GM10248 (cell line): ENCODE measurements at regions not wholly inside any gene's neighbourhood (a gene's known extent, or its start where the extent isn't known, plus 50 kb on each side); places are given as distances from the start of the nearest gene placed in this dataset.

Experiments used
- CTCF ChIA-PET: fragments of 300-600 bp; sonication (Branson Sonifier 250); formaldehyde crosslinking; extraction: SDS; loops from one replicate; lab custom pipeline; 2021; ENCODE audit warnings: antibody characterized with exemption; lab: Yijun Ruan, JAX
- POLR2A ChIA-PET: fragments of 350-650 bp; sonication (Branson Sonifier 250); formaldehyde crosslinking; extraction: SDS; loops from one replicate; lab custom pipeline; 2020; ENCODE audit warnings: antibody characterized with exemption; lab: Yijun Ruan, JAX
- DNase-seq: peaks from one replicate; pipeline ENCODE4 v3.0.0; 2012; ENCODE audit errors: extremely low spot score
- CTCF ChIP-seq: IDR thresholded peaks from 2 replicates; pipeline ENCODE4 v1.5.1; 2012; ENCODE audit warnings: mild to moderate bottlenecking, low read depth; ENCODE audit errors: extremely low read depth, missing control alignments, control extremely low read depth

GRCh38 chr4:55291227-55291640 lies 54.8 kb upstream of the SRD5A3 start:
- POLR2A ChIA-PET, result interaction anchor here (0.7 kb wide), 1 partner anchor 850 kb away, joined by 6 read pairs; no protein-coding TSS in a partner anchor
- CTCF ChIA-PET, result interaction anchor here (1.5 kb wide), 1 partner anchor 9 kb away, joined by 3 read pairs; no protein-coding TSS in a partner anchor
- TF ChIP-seq CTCF, result no peak
- DNase-seq, result no peak

- no peak for TF ChIP-seq CTCF
- POLR2A ChIA-PET, result no interaction called here
- CTCF ChIA-PET, result no interaction called here
- no peak for DNase-seq
These were observed 49.9 kb upstream of the SRD5A3 start for GRCh38 chr4:55296096-55296495.
